HG03520 (cell line): ENCODE measurements at regions not wholly inside any gene's neighbourhood (a gene's known extent, or its start where the extent isn't known, plus 50 kb on each side); places are given as distances from the start of the nearest gene placed in this dataset.

Experiments used
- ATAC-seq: cut with Tn5 transposase; IDR thresholded peaks from one replicate; pipeline ENCODE4 v1.9.1; 2021; ENCODE audit warnings: mild to moderate bottlenecking, moderate library complexity; ENCODE audit not compliant: unreplicated experiment

- peak; percentile 28 for ATAC-seq
Observed at GRCh38 chr5:164359260-164360255, 854.1 kb downstream of the MAT2B start.

DNA sequence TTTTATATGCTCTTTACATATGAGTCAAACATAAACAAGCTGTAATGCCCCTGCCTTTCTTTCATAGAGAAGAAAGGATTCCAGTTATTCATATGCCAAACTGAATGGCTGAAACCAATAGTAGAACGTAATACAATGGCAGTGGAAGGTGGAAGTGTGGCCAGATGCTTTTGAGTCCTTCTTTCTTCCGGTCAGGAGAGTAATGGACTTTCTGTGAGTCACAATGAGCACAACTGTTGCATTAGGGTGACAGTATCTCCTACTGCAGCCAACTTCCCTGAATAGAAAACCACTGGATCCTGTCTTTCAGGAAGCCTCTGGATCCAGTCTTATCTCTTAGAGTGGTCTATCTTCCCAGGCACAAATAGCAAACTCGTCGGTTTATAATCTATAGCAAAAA, 855.2 kb downstream of the MAT2B start:
- no peak for ATAC-seq

DNA sequence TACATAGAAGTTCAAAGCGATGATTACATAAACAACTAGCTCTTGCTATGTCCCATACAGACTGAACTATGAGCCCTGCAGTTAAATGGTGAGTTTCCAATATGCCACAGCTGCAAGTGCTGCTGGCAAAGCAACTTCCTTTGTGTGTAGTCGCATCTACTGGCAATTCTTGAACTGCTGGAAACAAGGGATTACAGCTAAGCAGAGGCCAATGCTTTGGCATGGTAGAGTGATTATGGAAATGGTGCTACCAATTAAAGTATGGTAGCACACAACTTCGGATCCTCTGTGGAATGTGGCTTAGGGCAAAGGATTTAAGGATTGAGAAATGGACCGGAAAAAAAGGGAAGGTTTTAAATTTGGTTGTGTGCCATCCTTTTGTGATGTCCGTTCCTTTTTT, 856.6 kb downstream of the MAT2B start:
- ATAC-seq = no peak

- ATAC-seq = no peak
Observed at GRCh38 chr5:164362835-164363234, 857.4 kb downstream of the MAT2B start.

DNA sequence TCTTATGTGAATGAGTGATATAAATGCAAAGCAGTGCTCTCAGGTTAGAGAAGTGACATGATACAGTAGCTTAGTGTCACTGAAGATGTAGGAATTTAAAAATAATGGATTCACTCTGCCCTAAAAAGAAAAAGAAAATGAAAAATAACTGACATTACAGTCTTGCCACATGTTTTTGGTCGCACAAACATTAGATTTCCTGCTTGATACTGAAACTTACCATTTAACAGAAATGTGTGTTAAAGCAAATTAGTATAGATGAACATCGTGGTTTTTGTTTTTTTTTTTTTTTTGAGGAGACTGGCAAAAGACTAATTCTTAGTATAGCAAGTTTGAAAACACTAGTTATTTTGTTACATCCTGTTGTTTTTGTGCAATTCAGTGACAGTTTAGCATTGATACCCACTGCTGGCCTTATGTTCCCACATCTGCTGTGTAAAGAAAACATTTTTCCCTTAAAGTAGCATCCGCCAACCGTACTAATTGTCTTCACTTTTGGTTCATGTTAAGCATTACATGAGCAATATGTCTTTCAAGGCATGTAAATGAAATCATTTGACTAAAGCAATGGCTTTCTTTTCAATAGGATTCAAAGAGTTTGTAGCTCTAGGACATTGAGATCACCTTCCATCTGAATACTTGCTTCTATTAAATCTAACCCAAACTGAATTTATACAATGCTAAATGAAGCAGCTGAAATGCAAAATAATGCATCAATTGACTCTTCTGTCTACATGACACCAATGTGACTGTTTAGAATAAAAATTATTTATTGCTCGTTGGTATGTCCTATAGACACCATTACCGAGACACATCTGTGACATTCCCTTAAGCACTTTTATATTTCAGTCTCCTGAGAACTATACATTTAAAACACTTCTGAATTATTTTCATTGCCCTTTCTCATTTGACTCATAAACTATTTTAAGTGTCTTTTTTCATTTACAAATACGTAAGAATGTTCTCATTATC, 859.1 kb downstream of the MAT2B start:
- no peak for ATAC-seq

GRCh38 chr5:164370841-164371240, 865.4 kb downstream of the MAT2B start:
- no peak for ATAC-seq

DNA sequence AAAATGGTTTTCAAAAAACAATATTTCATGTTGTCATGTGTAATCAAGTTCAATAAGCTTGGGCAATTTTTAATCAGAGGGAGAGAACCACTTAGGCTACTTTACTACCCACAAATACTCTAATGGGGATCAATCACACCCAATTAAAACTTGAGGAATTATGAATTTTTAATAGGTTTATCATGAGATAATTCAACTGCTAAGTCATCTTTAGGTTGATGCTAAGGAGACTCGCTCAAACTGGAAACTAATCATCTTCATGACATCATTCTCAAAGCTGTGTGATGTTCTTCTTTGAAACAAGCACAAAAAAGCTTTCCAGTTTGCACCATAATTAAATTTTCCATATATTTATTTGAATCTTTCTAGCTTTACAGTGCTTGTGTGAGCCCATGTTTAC, 867.5 kb downstream of the MAT2B start:
- ATAC-seq = no peak

GRCh38 chr5:164373876-164374275, 868.5 kb downstream of the MAT2B start:
- no peak for ATAC-seq

DNA sequence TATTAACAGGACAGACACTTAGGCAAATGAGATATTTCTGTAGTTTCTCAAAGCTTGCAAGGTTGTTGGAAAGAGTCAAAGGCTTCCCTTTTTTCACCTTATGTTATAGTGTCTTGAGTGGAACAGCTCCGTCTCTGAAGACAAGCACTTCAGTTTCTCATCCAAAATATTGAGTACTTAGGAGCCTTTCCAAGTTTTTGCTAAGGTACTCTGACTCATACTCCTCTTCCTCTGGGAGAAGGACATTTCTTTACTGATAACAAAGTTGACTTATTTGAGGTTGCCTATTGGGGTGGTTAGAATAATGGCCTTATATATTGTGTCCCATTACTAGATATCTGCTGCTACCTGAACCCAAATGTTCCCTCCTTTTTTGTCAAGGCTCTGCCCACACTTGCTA, 869.6 kb downstream of the MAT2B start:
- no peak for ATAC-seq

DNA sequence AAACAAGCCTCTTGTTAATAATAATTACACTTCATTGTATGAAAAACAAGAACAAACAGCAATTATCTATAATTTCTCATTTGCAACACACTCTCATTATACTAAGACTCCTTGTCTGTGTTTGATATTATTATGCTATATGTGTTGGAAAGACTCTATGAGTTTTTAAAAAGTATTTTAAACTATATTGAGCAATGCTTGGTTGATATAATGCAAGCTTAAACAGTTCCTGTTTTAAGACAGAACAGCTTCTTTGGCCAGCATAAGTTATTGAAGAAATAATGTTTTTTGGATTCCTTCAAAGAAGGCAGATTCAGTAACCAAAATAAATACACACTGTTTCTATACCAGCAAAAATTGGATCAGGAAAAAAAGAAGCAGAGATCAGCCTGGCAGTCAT, 871.4 kb downstream of the MAT2B start:
- no peak for ATAC-seq

DNA sequence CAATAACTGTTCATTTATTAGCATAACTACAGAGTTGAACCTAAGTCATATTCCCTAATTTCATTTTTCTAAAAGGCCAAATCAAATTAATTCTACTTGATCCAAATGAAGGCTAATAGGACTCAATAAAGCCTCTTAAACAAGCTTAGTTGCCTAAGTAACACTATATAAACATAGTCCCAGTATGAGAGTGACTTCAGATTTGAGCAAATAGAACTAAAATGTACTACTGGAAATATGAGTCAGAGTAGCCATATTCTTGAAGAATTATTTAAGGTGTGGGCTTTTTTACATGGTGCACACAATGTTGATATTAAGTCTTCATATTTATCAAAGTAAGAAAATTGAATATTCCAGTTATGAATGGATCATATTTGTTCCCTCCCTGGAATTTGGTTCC, 872.3 kb downstream of the MAT2B start:
- ATAC-seq = no peak

DNA sequence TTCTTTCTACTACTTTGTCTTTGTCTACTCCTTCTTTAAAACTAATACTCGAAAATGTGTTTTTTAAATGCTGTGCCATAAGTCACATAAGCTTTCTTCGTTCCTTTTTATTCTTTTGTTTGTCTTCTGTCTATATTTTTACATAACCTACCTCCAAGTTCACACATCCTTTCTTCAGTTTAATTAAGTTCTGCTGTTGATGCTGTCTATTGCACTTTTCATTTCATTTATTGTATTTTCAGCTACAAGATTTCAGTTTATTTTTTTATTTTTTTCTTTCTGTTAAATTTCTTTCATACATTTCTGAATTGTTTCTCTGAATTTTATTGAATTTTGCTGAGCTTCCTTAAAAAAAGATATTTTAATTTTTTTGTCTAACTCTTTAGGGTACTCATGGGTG, 878.2 kb downstream of the MAT2B start:
- no peak for ATAC-seq

- ATAC-seq = no peak
Observed at GRCh38 chr5:164392531-164392930, 887.1 kb downstream of the MAT2B start.

DNA sequence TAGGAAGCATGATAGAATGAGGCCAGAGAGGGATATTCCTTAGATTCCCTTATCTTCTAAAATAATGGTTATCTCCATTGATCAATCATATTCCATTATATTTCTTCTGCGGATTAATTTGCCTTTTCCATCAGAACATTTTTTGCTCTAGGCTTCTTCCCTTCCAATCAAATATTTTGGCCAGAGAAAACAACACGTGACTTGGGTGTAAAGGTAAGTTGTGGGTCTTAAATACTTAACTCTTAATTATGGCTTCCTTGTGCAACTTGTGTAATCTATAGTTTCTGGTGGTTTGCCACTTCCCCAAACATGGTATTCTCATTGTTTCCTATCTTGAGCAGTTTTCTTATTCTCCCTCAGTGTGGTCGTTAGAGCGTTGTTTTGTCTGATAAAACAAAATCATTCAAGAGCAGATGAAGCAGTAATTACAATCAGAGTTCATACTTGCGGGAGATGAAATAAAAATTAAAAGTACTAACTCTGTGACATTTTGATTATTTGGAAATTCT, 889.3 kb downstream of the MAT2B start:
- ATAC-seq = no peak

DNA sequence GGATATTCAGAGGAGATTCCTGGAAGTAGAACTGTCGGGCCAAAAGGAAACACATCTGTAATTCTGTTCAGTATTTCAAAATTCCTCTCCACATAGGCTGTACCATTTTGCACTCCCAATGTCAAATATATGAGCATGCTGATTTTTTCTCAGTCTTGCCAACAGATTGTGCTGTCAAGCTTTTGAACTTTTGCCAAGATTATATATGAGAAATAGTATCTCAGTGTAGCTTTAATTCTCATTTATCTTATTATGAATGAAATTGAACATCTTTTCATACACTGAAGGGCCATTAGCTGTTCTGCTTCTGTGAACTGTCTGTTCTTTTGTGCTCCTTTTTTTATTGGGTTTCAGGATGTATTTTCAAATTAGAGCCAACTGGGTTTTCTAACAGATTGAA, 907.1 kb downstream of the MAT2B start:
- no peak for ATAC-seq

GRCh38 chr5:164420161-164420560, 914.7 kb downstream of the MAT2B start:
- ATAC-seq = no peak

GRCh38 chr5:164422400-164422799, 917.0 kb downstream of the MAT2B start:
- no peak for ATAC-seq

GRCh38 chr5:164431634-164432304, 926.4 kb downstream of the MAT2B start:
- no peak for ATAC-seq

DNA sequence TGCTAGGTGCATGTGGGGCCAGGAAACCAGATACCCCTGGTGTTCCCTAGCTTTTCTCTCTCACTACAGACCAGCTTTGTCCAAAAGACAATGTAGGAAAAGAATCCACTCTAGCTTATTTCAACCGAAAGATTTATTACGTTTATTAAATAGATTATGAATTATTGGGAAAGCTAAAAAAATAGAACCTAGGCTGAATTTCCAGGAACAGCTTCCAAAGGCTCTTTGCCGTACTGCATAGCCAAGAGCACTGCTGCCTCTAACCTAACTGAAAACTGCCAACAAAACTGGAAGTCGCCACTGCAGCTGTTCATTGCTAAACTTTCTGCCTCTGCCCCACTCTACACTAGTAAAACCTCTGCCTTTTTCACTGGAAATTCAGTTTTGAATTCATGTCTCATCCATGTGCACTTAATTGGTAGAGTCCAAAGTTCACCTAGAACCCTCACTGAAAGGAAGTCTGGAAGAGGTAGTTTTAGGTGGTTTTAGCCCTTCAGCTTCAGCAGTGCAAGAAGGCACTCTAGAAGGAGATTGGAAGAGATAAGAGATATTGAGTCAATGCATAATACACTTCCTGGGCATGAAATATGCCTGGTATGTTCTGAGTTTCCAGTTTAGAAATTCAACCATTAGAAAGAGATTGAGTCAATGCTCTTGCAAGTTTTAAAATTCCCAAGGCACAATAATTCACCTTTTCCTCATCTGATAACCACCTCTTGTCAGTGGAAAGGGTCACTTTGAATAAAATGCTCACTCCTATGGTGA, 927.9 kb downstream of the MAT2B start:
- ATAC-seq = no peak

- no peak for ATAC-seq
Observed at GRCh38 chr5:164435576-164435975, 930.2 kb downstream of the MAT2B start.
